ENCODE measurements at regions not wholly inside any gene's neighbourhood (a gene's known extent, or its start where the extent isn't known, plus 50 kb on each side); places are given as distances from the start of the nearest gene placed in this dataset.

GRCh38 chr7:145696071-145696470 is 420.5 kb upstream of the CNTNAP2 start:
- no peaks in the 10 kb centered on the region for H3K9me3 ChIP-seq
- TF ChIP-seq CTCF (IDR thresholded peaks at IDR 0.05) (no peak), POLR2A (IDR thresholded peaks at IDR 0.05) (no peak)
- H3K4me3 ChIP-seq = no peak overlapping the region
- no peaks in the 10 kb centered on the region for H3K36me3 ChIP-seq
- no peaks in the 10 kb centered on the region for H3K4me1 ChIP-seq
- intact Hi-C loops (cut with DNase I; ENCODE audit: low total_unique reads) = no loop called here
- no peaks in the 10 kb centered on the region for H3K27me3 ChIP-seq
- no peak overlapping the region for H3K27ac ChIP-seq
- DNase-seq = no peak

GRCh38 chr7:145692237-145692950 is 424.2 kb upstream of the CNTNAP2 start:
- Histone ChIP-seq H3K4me1 (no peaks in the 10 kb centered on the region), H3K36me3 (no peaks in the 10 kb centered on the region), H3K27me3 (no peaks in the 10 kb centered on the region), H3K9me3 (no peaks in the 10 kb centered on the region), H3K4me3 (no peak overlapping the region), H3K27ac (no peak overlapping the region)
- DNase-seq = no peak
- no peak for TF ChIP-seq CTCF (IDR thresholded peaks at IDR 0.05)
- TF ChIP-seq POLR2A (IDR thresholded peaks at IDR 0.05) = no peak
- intact Hi-C loops (cut with DNase I; ENCODE audit: low total_unique reads) = no loop called here

GRCh38 chr7:145691377-145691914 is 425.2 kb upstream of the CNTNAP2 start:
- Histone ChIP-seq H3K27ac (no peak overlapping the region), H3K4me1 (no peaks in the 10 kb centered on the region), H3K27me3 (no peaks in the 10 kb centered on the region), H3K4me3 (no peak overlapping the region), H3K36me3 (no peaks in the 10 kb centered on the region), H3K9me3 (no peaks in the 10 kb centered on the region)
- DNase-seq = no peak
- intact Hi-C loops (cut with DNase I; ENCODE audit: low total_unique reads) = no loop called here
- TF ChIP-seq CTCF (IDR thresholded peaks at IDR 0.05) (no peak), POLR2A (IDR thresholded peaks at IDR 0.05) (no peak)

GRCh38 chr7:145681646-145682045 is 435.0 kb upstream of the CNTNAP2 start:
- H3K27me3 ChIP-seq = no peaks in the 10 kb centered on the region
- DNase-seq = no peak
- intact Hi-C loops (cut with DNase I; ENCODE audit: low total_unique reads) = no loop called here
- TF ChIP-seq POLR2A (IDR thresholded peaks at IDR 0.05) (no peak), CTCF (IDR thresholded peaks at IDR 0.05) (no peak)
- no peaks in the 10 kb centered on the region for H3K4me1 ChIP-seq
- no peak overlapping the region for H3K4me3 ChIP-seq
- H3K9me3 ChIP-seq = no peaks in the 10 kb centered on the region
- no peaks in the 10 kb centered on the region for H3K36me3 ChIP-seq
- no peak overlapping the region for H3K27ac ChIP-seq

- H3K9me3 ChIP-seq = no peaks in the 10 kb centered on the region
- no peak overlapping the region for H3K4me3 ChIP-seq
- H3K27me3 ChIP-seq = no peaks in the 10 kb centered on the region
- H3K27ac ChIP-seq = no peak overlapping the region
- no peaks in the 10 kb centered on the region for H3K36me3 ChIP-seq
- no peak for DNase-seq
- TF ChIP-seq POLR2A (IDR thresholded peaks at IDR 0.05) = no peak
- no peak for TF ChIP-seq CTCF (IDR thresholded peaks at IDR 0.05)
- no peaks in the 10 kb centered on the region for H3K4me1 ChIP-seq
- intact Hi-C loops (cut with DNase I; ENCODE audit: low total_unique reads) = no loop called here
These were observed 435.4 kb upstream of the CNTNAP2 start for GRCh38 chr7:145681159-145681558.
